Liver (tissue), 3 donors: ENCODE measurements at regions not wholly inside any gene's neighbourhood (a gene's known extent, or its start where the extent isn't known, plus 50 kb on each side); places are given as distances from the start of the nearest gene placed in this dataset.

Experiments
- ATF3 ChIP-seq: IDR thresholded peaks from 2 replicates; pipeline ENCODE4 v1.6.1; 2016; ENCODE audit warnings: antibody characterized with exemption
- CTCF ChIP-seq: fragments of 150-350 bp; IDR thresholded peaks from 2 replicates; pipeline ENCODE4 v1.5.1; 2017; ENCODE audit warnings: improper control_type of control experiment, low read depth, low read length; ENCODE audit not compliant: missing input control
- EGR1 ChIP-seq, 2 donors: IDR thresholded peaks; 2 replicates each; pipeline ENCODE4 v1.6.1; 2016 to 2018; ENCODE audit warnings: antibody characterized with exemption in 2 of 2, low read depth in 2 of 2
- GABPA ChIP-seq, 2 donors: IDR thresholded peaks in 1 of 2; conservative IDR thresholded peaks in 1 of 2; 2 replicates each; pipeline ENCODE4 v1.6.1; 2016; ENCODE audit warnings: antibody characterized with exemption in 2 of 2, mild to moderate bottlenecking in 1 of 2, moderate library complexity in 1 of 2
- JUND ChIP-seq, 2 donors: IDR thresholded peaks; 2 replicates each; pipeline ENCODE4 v1.6.1; 2016; ENCODE audit warnings: antibody characterized with exemption in 2 of 2
- MAX ChIP-seq: IDR thresholded peaks from 2 replicates; pipeline ENCODE4 v1.6.1; 2016; ENCODE audit warnings: antibody characterized with exemption
- RAD21 ChIP-seq, 2 donors: IDR thresholded peaks; 2 replicates each; pipeline ENCODE4 v1.6.1; 2016; ENCODE audit warnings: antibody characterized with exemption in 2 of 2, mild to moderate bottlenecking in 2 of 2
- REST ChIP-seq: IDR thresholded peaks from 2 replicates; pipeline ENCODE4 v1.6.1; 2016; ENCODE audit warnings: antibody characterized with exemption, mild to moderate bottlenecking
- RXRA ChIP-seq, 2 donors: IDR thresholded peaks; 2 replicates each; pipeline ENCODE4 v1.6.1; 2017 to 2018; ENCODE audit warnings: antibody characterized with exemption in 2 of 2, mild to moderate bottlenecking in 1 of 2
- YY1 ChIP-seq: IDR thresholded peaks from 2 replicates; pipeline ENCODE4 v1.6.1; 2016; ENCODE audit warnings: antibody characterized with exemption, mild to moderate bottlenecking
- donor health status: healthy.
- donor health status: healthy.

- no peak for TF ChIP-seq YY1
- no peak for TF ChIP-seq CTCF
- TF ChIP-seq JUND (IDR thresholded peaks at IDR 0.05) = no peak
- no peak for TF ChIP-seq MAX
- no peak for TF ChIP-seq REST
- no peak for TF ChIP-seq EGR1 (IDR thresholded peaks at IDR 0.05; ENCODE audit: low read depth in 2 of 2)
- TF ChIP-seq RAD21 (IDR thresholded peaks at IDR 0.05) = no peak
- no peak for TF ChIP-seq ATF3
- TF ChIP-seq GABPA (IDR thresholded peaks at IDR 0.05 in 1 of 2, conservative IDR thresholded peaks at IDR 0.05 in 1 of 2) = no peak
- no peak for TF ChIP-seq RXRA (IDR thresholded peaks at IDR 0.05)
Observed at GRCh38 chr14:85437148-85437547, 92.8 kb upstream of the FLRT2 start.
